ENCODE measurements at regions not wholly inside any gene's neighbourhood (a gene's known extent, or its start where the extent isn't known, plus 50 kb on each side); places are given as distances from the start of the nearest gene placed in this dataset.

DNA sequence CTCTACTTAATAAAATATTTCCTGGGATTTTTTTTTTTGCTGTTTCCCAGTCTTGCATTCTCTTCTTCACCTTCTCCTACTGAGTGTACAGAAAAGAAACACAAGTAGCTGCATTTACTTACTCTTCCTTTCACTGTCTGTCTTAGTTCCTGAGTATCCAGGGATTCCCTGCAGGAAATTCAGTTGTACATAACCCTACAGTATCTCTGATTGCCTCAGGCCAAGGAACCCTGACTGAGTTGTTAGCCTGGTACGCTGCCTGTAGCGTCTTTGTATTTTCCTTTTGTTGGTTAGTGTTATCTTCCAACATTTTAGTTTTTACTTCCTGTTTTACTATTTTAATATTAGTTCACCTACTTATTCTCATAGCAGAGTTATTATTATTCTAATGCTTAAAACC is 142.5 kb upstream of the ROBO1 start:
- DNase-seq, result no peak

DNA sequence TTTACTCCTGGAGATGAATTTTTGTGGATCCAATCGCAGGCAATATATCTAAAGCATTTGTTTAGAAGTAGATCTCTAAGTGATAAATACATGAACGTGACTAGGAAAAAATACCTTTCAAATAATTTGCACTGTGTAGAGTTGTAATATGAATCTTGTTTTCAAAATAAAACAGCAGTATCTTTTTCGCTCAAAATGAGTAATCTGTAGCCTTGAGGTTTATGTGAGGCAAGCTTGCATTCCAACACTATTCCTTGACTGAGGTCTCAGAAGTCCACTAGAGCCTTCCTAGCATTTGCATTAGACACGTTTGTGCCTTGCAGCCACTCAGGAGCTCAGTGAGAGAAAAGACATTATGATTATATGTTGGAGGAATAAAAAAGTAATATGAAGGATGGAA is 138.3 kb upstream of the ROBO1 start:
- no peak for DNase-seq

DNA sequence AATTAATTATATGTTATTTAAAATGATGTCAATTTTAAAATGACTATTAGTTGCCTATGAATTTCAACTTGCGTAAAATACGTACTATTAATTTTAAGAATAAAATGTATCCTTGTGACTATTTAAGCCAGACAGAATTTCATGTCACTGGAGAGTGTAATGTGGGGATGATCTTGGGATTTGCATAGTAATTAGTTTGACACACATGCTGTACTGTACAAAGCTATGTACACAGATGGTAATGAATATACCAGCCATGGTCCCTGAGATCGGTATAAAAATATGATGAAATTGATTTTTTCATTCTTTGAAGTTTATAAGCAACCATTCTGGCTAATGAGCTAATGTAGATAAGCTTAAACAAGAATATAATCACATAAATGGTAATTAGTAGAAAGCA is 134.4 kb upstream of the ROBO1 start:
- no peak for DNase-seq

DNA sequence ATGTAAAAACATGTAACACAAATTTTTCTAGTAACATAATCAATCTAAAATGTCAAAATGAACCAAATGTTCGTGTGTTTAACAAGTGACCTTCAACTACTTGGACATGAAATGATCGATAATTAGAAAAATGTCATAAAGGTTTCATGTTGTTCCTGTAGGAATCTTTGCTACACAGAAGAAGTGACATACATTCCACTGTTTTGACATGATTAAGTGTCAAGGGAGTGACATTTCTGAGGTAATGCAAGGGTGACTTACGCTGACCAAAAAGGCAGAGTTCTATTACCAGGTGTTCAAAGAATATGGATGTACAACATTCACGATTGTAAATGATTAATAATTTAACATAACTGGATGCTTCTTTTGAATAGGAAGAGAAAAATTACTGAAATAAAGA is 131.1 kb upstream of the ROBO1 start:
- DNase-seq, result no peak

DNA sequence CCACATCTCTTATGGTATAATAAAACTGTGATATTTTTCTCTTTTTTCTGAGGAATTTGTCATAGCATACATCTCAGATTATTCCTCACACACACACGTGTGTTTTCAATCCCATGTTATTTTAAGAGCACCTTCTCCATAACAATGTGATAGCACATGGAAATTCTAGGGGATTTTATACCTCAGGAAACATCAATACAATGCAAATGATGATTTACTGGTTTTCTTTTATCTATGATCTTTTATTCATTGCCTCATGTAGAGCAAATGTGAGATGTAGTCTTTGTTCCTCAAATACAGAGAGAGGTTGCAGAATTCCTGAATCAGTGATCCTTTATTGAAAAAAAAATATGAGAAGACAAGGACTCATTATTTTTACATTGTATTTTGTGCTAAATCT is 128.3 kb upstream of the ROBO1 start:
- DNase-seq, result no peak

DNA sequence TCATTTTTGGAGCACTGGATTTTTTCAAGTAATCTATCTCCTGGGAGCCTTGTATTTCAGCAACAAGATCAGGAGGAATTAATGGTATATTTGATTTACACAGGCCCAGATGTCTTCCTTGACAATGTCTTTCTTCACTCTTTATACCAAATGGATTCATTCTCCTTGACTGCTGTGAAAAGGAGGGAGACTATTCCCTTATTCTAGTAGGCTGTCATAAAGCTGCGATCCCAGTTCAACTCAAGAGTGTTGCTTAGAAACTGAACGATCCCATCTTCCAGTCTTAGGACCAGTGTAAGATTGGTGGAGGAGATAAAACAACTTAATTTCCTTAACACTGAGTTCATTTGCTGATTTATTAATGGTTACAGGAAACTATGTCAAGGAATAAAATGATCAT is 119.4 kb upstream of the ROBO1 start:
- no peak for DNase-seq

DNA sequence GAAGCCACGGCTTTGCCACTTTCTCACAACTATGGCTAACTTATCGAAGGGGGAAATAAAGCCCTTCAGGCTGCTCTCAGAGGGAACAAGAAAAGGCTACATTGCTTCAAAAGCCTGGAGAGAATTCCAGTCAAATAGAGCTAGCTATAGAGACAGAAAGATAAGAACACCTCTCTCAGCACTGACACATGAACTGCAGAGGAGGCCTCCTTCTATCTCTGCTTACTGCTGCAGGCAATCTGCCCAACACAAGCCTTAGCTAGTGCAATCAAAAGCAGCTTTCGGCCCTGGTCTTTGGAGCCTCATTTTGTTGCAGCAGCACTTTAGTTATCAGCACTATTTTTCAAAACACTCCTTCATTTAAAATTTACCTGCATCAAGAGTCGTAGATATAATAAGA is 118.4 kb upstream of the ROBO1 start:
- DNase-seq, result no peak

DNA sequence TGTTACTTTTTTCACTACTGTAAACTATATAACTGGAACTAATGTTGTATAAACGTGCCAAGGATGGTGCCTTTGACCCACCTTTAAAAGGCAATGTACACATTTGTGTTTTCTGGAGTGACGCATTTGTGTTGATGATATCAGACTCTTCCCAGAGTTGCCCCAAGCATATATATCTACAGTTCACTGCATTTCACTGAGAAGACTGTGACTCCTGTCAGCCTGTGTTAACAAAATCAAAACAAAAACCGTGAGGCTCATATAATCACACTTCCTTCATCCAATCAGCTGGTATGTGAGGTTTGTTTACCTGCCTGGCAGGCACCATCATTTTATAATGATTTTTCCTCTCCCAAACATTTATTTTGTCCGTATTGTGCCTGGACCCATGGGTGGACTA is 117.6 kb upstream of the ROBO1 start:
- no peak for DNase-seq

DNA sequence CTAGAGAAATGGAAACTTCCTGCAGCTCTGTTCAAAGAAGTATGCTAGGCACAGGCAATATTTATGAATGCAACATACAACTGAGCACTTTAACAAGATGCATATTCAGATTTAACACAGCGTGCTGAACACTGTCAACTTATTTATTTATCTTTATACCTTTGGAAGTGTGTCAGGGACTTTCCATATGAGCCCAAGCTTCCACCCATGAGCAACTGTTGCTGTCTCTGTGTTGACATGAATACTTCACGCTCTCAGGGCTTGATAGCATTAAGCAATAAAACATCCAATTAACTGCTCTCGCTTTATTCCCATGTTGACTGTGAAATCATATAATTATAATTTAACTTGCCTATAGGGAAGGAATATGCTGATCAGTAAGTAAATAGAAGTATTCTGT is 116.6 kb upstream of the ROBO1 start:
- no peak for DNase-seq

DNA sequence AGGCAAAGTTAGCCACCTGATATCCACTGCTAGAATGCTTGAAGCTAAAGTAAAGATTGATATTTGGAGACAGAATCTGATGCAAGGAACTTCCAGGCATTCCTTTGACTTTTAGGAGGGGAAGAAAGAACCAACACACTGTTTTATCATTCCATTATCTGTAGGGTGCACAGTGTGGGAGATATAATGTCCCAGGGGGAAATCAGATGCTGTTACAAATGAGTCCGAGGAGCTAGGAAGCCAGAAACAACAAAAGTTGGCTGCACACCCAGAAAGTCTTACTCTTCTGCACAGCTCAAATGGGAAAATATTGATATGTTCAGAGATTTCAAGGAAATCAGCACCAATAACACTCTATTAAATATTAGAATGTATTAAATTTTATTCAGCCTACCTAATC is 113.6 kb upstream of the ROBO1 start:
- no peak for DNase-seq

DNA sequence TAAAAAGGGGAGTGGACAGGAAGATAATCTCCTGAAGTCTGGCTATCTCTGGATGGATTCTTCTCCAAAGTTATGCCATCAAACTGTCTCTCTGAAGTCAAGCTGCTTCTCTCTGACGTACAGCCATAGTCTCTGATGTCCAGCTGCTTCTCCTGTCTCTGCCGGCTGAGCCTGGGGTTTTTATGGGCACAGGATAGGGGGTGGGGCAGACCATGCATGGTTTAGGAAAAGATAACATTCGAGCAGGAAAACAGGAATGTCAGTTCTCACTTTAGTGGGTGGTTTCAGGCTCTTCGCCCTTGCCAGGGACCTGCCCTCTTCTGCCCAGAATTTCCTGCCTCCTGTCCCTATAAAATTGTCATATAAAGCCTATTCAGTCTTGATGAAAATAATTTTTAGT is 110.9 kb upstream of the ROBO1 start:
- DNase-seq, result no peak

DNA sequence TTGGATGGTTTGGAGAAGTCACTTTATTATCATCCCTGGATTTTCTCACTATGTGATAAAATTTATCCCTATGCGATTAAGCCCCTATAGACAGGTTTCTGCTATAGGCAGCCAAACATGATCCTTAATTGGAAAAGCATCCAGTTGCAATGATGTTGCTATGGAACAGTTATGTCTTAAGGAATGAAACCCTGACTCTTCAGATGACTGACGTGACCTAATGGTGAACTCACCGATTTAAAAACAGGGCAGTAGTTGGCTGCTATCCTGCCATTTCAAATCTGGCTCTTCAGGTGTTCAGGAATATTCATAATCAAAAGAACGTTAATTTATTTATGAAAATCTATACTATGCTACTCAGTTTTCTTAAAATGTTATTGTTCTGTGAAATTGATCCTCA is 106.8 kb upstream of the ROBO1 start:
- DNase-seq, result no peak

DNA sequence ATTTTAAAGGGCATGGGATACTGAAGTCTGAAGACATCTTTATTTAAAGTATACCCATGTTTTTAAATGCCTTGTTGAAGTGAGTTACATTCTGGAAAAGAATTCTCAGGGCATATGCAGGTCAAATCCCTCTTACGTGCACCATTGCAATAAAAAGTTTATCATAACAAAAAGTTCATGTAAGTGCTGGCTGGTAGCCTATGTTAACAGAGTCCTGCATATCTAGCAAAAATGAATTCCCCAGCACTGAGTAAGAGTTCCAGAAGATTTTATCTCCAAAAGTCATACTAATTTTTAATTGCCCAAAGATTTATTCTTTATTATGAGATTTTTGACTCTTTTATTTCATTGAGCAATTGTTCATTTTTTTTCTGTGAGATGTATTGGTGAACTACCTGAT is 104.7 kb upstream of the ROBO1 start:
- DNase-seq, result no peak

DNA sequence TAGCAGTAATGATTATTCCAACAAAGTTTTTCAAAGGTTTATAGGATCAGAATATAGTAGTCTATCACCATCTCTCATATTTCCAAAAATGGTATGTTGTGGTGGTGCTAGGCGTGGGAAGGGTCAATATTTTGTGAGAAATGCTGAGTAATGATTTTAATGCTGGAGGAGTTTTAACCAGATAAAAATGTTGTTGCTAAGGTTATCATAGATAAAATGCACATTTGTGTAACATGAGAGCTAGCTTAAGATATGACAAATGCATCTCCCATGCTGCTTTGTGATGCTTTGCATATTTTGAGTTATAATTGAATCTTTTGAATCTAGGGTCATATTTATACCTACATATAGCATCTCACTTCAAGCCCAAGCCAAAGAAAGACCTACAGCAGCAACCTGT is 103.9 kb upstream of the ROBO1 start:
- DNase-seq, result no peak

DNA sequence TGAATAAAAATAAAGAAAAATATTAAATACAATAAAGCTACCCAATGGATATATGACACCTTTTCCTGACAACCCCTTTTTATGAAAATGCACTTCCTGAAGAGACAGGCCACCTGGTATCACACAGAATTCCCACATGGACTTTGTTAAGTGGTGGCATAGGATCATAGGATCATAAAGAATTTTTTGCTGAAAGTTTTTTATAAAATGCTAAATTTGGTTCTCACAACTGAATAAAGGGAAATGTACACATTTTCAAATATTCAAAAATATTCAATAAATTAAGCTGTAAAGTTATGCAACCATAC is 102.5 kb upstream of the ROBO1 start:
- DNase-seq, result no peak

DNA sequence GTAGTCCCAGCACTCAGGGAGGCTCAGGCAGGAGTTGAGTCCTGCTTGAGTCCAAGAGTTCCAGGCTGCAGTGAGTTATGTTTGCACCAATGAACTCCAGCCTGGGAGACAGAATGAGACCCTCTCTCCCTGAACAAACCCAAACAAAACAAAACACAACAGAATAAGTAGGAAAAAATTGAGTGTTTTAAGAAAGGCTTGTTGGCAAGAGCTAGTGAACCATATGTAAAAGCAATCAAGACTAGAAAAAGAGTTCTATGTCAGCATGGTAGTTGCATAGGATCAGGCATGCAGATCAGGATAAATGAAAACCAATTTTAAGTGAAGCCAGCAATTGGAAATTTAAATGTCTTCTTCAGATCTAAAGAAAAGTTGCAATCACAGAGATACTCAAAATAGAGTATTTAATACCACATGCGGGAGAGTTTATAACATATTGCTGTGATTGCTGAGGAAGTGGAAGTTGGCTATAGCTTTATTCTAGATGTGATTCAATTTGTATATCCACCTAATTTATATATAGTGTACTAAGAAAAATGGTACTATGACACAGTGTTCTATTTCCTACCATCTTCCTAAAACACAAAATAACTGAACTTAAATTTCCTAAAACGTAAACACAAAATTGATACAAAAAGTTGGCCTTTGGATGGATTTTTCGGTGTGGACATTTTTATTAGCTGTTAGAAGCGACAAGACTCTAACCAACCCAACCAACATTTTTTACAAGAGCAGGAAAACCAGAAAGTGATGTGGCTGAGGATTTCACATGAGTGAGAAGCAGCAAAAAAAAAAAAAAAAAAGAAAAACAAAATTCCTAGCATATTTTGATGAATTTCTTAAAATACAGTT is 101.9 kb upstream of the ROBO1 start:
- DNase-seq, result no peak

DNA sequence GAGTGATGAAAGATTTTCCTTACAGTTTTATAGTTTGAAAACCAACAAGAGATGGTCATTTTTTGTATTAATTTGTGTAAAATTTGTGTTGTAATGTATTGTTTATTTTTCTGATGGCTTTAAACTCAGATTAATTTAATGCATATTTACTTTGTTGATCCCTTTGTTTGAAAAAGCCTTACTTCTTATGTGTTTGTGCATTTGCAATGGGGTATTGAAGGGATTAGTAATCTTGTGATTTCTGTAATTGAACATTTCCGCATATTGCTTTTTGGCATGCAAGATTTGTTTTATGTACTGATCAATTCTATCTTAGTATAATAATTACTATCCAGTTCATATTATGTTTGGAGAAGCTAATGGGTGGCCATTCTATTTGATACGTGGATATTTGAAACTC is 98.4 kb upstream of the ROBO1 start:
- DNase-seq, result no peak

DNA sequence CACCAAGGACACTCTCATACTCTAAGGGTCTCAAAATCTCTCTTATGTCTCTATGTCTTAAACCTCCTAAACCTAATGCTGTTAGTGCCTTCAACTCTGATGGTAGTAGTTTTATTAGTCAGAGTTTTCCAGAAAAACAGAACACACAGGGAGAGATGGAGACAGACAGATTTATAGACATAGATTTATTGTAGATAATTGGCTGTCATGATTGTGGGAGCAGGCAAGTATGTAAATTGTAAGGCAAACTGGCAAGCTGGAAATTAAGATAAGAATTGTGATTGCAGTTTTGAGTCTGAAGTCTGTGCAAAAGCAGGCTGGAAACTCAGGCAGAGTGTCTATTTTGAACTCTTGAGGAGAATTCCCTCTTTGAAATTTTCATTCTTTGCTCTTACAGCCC is 96.3 kb upstream of the ROBO1 start:
- DNase-seq, result no peak

DNA sequence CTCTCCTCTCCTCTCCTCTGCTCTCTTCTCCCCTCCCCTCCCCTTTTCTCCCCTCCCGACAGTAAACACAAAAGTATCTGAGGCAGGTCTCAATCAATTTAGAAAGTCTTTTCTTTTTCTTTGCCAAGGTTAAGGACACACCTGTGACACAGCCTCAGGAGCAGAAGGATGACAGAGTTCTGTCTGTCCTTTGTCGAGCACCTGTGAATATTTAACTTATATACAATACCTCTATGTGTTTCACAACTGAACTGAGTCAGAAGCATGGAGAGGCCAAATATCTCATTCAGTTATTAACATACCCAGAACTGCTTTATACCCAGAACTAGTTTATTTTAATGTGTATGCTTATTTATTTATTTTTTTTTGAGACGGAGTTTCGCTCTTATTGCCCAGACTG is 81.1 kb upstream of the ROBO1 start:
- no peak for DNase-seq

DNA sequence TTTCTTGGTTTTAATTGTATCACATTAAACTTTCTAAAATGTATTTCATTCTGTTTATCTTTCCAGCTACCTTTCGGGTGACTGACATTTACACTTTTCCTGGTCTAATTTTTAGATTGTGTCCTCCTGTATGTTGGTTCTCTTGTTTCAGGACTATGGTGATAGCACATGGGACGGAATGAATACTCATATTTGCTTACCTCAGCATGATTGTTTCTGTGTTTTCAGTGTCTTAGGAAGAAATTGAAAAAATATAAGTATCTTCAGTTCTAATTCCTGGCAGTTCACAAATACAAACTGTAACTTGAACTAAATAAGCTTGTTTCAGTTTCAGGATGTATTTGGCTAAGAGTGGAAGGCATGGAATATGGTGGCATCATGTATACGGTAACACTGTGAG is 80.1 kb upstream of the ROBO1 start:
- no peak for DNase-seq

DNA sequence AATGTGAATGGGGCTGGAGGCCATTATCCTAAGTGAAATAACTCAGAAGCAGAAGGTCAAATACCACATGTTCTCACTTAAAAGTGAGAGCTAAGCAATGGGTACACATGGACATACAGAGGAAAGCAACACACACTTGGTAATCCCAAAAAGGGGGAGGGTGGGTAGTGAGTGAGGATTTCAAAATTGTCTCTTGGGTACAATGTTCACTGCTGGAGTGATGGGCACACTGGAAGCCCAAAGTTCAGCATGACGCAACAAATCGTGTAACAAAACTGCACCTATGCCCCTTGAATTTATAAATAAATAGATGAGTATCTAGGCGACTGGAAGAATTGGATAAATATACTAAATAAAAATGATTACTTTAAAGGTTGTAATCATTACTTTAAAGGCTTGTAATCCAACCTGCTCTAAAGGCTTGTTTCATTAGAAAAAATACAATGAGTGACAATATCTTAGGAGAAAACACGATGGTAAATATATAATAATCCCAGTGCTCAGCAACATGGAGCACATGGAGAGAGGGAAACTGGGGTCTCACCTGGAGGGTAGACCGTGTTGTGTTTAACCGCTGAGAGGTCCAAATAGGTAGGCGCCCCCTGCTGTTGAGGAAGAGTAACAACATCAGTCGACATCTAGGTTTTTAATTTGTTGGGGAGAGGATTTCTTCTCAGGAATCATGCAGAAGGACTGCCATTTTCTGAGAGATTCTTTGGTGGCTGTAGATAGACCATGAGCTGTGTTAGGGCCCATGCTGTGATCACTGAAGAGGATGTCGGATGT is 78.5 kb upstream of the ROBO1 start:
- no peak for DNase-seq

DNA sequence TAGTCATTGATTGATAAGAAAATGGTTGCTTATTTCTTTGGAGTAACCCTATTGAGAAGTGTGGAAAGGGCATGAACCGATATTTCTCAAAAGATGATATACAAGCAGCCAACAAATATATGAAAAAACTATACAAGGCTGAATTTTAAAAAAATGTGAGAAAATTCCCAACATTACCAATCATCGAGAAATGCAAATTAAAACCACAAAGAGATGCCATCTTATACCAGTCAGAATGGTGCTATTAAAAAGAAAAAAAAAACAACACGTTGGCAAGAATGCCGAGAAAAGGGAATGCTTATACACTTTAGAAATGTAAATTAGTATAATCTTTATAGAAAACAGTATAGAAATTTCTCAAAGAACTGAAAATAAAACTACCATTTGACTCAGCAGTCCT is 77.7 kb upstream of the ROBO1 start:
- DNase-seq, result no peak

DNA sequence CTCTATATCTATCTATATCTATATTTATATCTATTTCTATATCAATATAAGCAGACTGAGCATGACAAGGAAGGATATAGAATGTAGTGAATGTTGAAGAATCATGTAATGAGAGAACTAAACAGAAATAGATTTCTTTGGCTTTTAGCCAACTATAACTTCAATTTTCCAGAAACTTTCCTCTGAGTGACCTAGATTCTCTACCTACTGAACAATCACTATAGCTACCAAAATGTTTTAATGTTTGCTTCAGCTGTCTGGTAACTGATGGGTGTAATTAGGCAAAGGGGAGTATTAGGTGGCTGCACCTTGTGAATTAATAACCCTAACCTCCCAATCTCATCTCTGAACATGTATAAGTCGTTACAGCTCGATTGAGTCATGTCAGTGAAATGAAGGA is 76.4 kb upstream of the ROBO1 start:
- no peak for DNase-seq

DNA sequence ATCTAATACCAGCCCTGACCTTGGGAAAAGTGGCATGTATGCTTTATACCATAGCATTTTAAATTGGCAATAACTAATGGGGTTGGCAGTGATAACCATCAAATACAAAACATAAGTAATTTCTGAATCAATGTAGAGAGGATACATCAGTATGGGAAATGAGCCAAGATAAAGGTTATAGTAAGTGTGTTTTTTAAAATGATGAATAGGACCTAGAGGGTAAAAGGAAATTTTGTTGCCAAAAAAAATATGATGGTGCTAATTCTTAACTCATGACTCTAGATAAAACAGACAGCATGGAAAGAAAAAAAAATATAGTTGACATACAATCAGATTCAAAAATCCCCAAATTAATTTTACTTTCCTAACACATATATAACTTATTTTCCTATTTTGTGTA is 75.4 kb upstream of the ROBO1 start:
- no peak for DNase-seq

DNA sequence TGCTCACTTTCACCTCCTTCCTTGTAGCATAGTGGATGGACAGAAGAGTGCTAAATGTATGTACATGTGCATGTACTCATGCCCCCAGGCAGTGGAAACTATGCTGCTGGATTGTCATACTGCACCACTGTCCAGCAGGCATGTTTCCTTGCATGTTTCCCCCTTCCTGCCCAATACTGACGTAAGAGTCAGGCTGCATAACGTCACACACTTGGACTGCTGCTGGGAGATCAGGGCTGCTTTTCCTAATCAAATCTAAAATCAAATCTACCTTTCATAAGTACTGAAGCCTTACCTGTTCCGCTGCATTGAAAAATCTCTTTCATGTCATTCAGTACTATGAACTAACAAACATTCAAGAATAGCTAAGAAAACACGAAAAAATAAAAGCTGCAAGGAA is 67.9 kb upstream of the ROBO1 start:
- no peak for DNase-seq

Data from activated effector memory CD4-positive, alpha-beta T cell treated with anti-CD3 and anti-CD28 coated beads, Interleukin-2, amount 50 U/mL, for 16 hours (primary cell).